IPS-NIHi7 (cell line): ENCODE measurements at regions not wholly inside any gene's neighbourhood (a gene's known extent, or its start where the extent isn't known, plus 50 kb on each side); places are given as distances from the start of the nearest gene placed in this dataset.

Experiments
- DNase-seq: peaks from one replicate; pipeline ENCODE4 v3.0.0; 2012; ENCODE audit warnings: mixed read lengths; ENCODE audit errors: extremely low spot score

- peak; percentile 5 for DNase-seq
These were observed 269.6 kb upstream of the PLXNA2 start for GRCh38 chr1:208513799-208514198.

- DNase-seq = no peak
These were observed 270.9 kb upstream of the PLXNA2 start for GRCh38 chr1:208515129-208515528.

- DNase-seq = no peak
These were observed 272.6 kb upstream of the PLXNA2 start for GRCh38 chr1:208516780-208517179.

- DNase-seq = no peak
These were observed 276.4 kb upstream of the PLXNA2 start for GRCh38 chr1:208520438-208521099.

- DNase-seq = no peak
These were observed 277.4 kb upstream of the PLXNA2 start for GRCh38 chr1:208521534-208521933.

GRCh38 chr1:208523007-208523406 is 278.8 kb upstream of the PLXNA2 start:
- DNase-seq = no peak

- DNase-seq = no peak
These were observed 280.2 kb upstream of the PLXNA2 start for GRCh38 chr1:208524376-208524775.

GRCh38 chr1:208524925-208525324 is 280.7 kb upstream of the PLXNA2 start:
- no peak for DNase-seq

GRCh38 chr1:208525417-208525816 is 281.2 kb upstream of the PLXNA2 start:
- DNase-seq = no peak

- no peak for DNase-seq
These were observed 282.5 kb upstream of the PLXNA2 start for GRCh38 chr1:208526613-208527125.

- no peak for DNase-seq
These were observed 283.0 kb upstream of the PLXNA2 start for GRCh38 chr1:208527156-208527555.

GRCh38 chr1:208528578-208529240 is 284.5 kb upstream of the PLXNA2 start:
- DNase-seq = no peak

- DNase-seq = no peak
These were observed 287.0 kb upstream of the PLXNA2 start for GRCh38 chr1:208531003-208531750.

- DNase-seq = no peak
These were observed 289.8 kb upstream of the PLXNA2 start for GRCh38 chr1:208533746-208534598.

GRCh38 chr1:208534599-208534897 is 290.4 kb upstream of the PLXNA2 start:
- DNase-seq = no peak

- DNase-seq = no peak
These were observed 290.8 kb upstream of the PLXNA2 start for GRCh38 chr1:208534979-208535378.

GRCh38 chr1:208535511-208535910 is 291.3 kb upstream of the PLXNA2 start:
- DNase-seq = no peak

GRCh38 chr1:208536212-208536611 is 292.0 kb upstream of the PLXNA2 start:
- DNase-seq = no peak

- DNase-seq = no peak
These were observed 293.0 kb upstream of the PLXNA2 start for GRCh38 chr1:208537198-208537597.

GRCh38 chr1:208538078-208538477 is 293.9 kb upstream of the PLXNA2 start:
- no peak for DNase-seq

GRCh38 chr1:208538587-208538986 is 294.4 kb upstream of the PLXNA2 start:
- DNase-seq = no peak

GRCh38 chr1:208540724-208541123 is 296.5 kb upstream of the PLXNA2 start:
- no peak for DNase-seq
